ENCODE measurements at regions not wholly inside any gene's neighbourhood (a gene's known extent, or its start where the extent isn't known, plus 50 kb on each side); places are given as distances from the start of the nearest gene placed in this dataset.

DNA sequence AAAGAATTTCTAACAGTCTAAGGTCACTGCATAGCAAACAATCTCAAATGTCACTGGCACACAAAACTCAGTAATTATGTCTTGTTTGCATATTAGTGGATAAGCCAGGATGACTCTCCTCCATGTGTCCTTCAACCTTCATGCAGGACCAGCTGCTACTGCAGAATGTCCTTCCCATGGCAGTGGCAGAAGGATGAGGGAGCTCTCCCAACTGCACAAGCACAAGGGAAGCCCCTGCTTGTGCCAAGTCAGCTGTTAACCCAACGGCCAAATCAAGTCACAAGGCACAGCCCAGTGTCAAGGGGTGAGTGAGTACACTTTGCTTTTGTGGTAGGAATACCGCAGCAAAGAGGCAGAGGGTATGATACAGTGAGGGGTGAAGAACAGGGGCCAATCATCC lies 59.3 kb upstream of the VWC2 start:
- H3K4me3 ChIP-seq (ENCODE audit: low read length) = no peak overlapping the region
- DNase-seq (ENCODE audit: low read depth) = no peak
- TF ChIP-seq, protein P1, sequence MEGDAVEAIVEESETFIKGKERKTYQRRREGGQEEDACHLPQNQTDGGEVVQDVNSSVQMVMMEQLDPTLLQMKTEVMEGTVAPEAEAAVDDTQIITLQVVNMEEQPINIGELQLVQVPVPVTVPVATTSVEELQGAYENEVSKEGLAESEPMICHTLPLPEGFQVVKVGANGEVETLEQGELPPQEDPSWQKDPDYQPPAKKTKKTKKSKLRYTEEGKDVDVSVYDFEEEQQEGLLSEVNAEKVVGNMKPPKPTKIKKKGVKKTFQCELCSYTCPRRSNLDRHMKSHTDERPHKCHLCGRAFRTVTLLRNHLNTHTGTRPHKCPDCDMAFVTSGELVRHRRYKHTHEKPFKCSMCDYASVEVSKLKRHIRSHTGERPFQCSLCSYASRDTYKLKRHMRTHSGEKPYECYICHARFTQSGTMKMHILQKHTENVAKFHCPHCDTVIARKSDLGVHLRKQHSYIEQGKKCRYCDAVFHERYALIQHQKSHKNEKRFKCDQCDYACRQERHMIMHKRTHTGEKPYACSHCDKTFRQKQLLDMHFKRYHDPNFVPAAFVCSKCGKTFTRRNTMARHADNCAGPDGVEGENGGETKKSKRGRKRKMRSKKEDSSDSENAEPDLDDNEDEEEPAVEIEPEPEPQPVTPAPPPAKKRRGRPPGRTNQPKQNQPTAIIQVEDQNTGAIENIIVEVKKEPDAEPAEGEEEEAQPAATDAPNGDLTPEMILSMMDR (conservative IDR thresholded peaks at IDR 0.05; ENCODE audit: low read length) = no peak

DNA sequence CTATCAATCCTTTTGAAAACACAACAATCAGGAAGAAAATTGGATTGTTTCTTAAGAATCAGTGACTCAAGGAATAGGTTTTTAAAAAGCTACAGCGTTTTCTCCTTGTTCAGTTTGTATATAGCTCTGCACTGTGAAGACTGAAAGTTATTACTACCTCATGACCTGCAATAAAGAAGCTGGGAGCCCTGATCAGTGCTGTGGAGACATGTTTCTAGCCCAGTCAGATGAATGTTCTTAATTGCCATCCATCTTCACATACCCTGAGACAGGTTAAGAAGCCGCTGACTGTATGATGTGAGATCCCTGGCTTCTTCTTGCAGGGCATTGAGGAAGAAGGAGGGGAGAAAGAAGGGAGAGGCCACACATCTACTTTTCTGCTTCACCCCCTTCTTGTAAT lies 58.0 kb upstream of the VWC2 start:
- no peak overlapping the region for H3K4me3 ChIP-seq (ENCODE audit: low read length)
- TF ChIP-seq, protein P1 (conservative IDR thresholded peaks at IDR 0.05; ENCODE audit: low read length) = no peak
- DNase-seq (ENCODE audit: low read depth) = no peak

DNA sequence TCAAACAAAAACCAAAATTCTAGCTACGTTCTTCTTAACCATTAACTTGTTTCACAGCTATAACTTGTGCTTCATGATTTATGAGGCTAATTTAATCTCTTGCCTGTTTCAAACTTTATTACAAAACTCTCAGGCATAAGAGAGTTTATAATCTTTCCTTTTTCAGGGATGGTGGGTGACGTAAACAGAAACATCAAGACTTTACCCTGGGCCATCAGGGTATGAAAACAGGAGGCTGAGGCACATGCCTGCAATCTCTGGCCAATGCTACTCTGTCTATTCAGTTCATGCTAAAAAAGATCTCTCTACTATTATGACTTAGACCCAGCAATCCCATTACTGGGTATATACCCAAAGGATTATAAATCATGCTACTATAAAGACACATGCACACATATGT lies 55.9 kb upstream of the VWC2 start:
- TF ChIP-seq, protein P1 (conservative IDR thresholded peaks at IDR 0.05; ENCODE audit: low read length) = no peak
- no peak for DNase-seq (ENCODE audit: low read depth)
- H3K4me3 ChIP-seq (ENCODE audit: low read length) = no peak overlapping the region

DNA sequence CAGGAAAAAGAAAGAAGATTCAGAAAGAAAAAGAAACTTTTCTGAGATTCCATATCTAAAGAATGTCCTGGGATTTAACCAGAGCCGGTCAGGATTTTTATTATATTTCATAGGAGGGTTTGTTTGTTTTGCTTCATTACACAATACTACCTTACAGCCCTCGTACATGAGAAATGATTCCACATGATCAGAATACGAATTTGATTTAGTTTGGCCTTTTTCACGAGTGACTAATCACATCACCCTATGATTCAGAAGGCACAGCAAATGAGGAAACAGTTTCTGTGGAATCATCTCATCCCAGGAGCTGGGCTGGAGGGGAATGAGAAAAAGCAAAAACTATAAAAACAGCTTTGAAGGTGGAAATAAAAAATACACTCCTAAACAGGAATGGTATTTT lies 54.7 kb upstream of the VWC2 start:
- TF ChIP-seq, protein P1 (conservative IDR thresholded peaks at IDR 0.05; ENCODE audit: low read length) = no peak
- no peak for DNase-seq (ENCODE audit: low read depth)

DNA sequence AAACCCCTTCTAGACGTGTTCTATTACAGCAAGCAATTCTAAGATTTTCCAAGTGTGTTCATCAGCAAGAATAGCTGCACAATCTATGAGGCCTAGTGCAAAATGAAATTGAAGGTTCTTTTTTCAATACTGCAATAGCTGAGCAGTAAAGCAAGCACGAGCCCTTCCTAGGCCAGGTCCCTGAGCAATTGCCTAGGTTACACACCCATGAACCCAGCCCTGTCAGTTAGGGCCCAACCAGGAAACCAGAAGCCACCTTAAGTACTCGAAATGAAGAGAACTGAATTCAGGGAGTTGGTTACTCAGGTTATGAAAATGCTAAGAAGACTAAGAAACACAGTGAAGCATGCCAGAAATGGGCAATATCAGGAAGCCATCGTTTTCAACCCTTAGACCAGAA lies 52.0 kb upstream of the VWC2 start:
- DNase-seq (ENCODE audit: low read depth) = no peak
- TF ChIP-seq, protein P1 (conservative IDR thresholded peaks at IDR 0.05; ENCODE audit: low read length) = no peak
- H3K4me3 ChIP-seq (ENCODE audit: low read length) = no peak overlapping the region

More for the DNA sequence above, 54.7 kb upstream of the VWC2 start:
- no peak overlapping the region for H3K4me3 ChIP-seq (ENCODE audit: low read length)

Measured in AG10803 (cell line).